Testis (tissue), 2 donors: ENCODE measurements at regions not wholly inside any gene's neighbourhood (a gene's known extent, or its start where the extent isn't known, plus 50 kb on each side); places are given as distances from the start of the nearest gene placed in this dataset.

Source experiments
- POLR2A ChIP-seq: fragments of 450-650 bp; IDR thresholded peaks from one replicate; pipeline ENCODE4 v1.6.1; 2017; ENCODE audit warnings: antibody characterized with exemption, mild to moderate bottlenecking, moderate library complexity
- TF ChIP-seq, protein P1 (sequence below), 3 experiments: fragments of 450-650 bp in 2 of 3; fragments of 200-600 bp in 1 of 3; sonication (generic) in 1 of 3; IDR thresholded peaks; one replicate each; pipeline ENCODE4 v1.5.1; 2016 to 2019; ENCODE audit warnings: antibody characterized with exemption in 3 of 3, mild to moderate bottlenecking in 2 of 3, moderate library complexity in 1 of 3

- TF ChIP-seq, protein P1, sequence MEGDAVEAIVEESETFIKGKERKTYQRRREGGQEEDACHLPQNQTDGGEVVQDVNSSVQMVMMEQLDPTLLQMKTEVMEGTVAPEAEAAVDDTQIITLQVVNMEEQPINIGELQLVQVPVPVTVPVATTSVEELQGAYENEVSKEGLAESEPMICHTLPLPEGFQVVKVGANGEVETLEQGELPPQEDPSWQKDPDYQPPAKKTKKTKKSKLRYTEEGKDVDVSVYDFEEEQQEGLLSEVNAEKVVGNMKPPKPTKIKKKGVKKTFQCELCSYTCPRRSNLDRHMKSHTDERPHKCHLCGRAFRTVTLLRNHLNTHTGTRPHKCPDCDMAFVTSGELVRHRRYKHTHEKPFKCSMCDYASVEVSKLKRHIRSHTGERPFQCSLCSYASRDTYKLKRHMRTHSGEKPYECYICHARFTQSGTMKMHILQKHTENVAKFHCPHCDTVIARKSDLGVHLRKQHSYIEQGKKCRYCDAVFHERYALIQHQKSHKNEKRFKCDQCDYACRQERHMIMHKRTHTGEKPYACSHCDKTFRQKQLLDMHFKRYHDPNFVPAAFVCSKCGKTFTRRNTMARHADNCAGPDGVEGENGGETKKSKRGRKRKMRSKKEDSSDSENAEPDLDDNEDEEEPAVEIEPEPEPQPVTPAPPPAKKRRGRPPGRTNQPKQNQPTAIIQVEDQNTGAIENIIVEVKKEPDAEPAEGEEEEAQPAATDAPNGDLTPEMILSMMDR (IDR thresholded peaks at IDR 0.05), result no peak
- TF ChIP-seq POLR2A, result no peak
These were observed 1339.3 kb downstream of the TBC1D22A start for GRCh38 chr22:48101704-48102103.
